ENCODE measurements at regions not wholly inside any gene's neighbourhood (a gene's known extent, or its start where the extent isn't known, plus 50 kb on each side); places are given as distances from the start of the nearest gene placed in this dataset.

- no peak for TF ChIP-seq TAF1 (IDR thresholded peaks at IDR 0.05; ENCODE audit: borderline replicate concordance, low read depth, low read length)
- TF ChIP-seq POLR2A (IDR thresholded peaks at IDR 0.05; ENCODE audit: low read depth, low read length), result no peak
- no peak for TF ChIP-seq POLR2AphosphoS5 (IDR thresholded peaks at IDR 0.05; ENCODE audit: low read depth, low read length)
These were observed 252.4 kb upstream of the CPNE8 start for GRCh38 chr12:39157696-39158342.
